HCT116 (cell line): ENCODE measurements at regions not wholly inside any gene's neighbourhood (a gene's known extent, or its start where the extent isn't known, plus 50 kb on each side); places are given as distances from the start of the nearest gene placed in this dataset.

Experiments
- CEBPB ChIP-seq: IDR thresholded peaks from 2 replicates; pipeline ENCODE4 v1.6.1; 2012; ENCODE audit warnings: low read depth
- EZH2 ChIP-seq: fragments of 200-600 bp; sonication (generic); IDR thresholded peaks from 2 replicates; pipeline ENCODE4 v1.6.1; 2017; ENCODE audit warnings: antibody characterized with exemption, mixed run types
- EZH2phosphoT487 ChIP-seq: fragments of 200-600 bp; IDR thresholded peaks from 2 replicates; pipeline ENCODE4 v1.6.1; 2018; ENCODE audit warnings: antibody characterized with exemption, borderline replicate concordance
- FOSL1 ChIP-seq: IDR thresholded peaks from 2 replicates; pipeline ENCODE4 v1.6.1; 2012; ENCODE audit warnings: low read depth
- JUND ChIP-seq: IDR thresholded peaks from 2 replicates; pipeline ENCODE4 v1.6.1; 2012
- POLR2A ChIP-seq: IDR thresholded peaks from 2 replicates; pipeline ENCODE4 v1.7.0; 2011; ENCODE audit warnings: borderline replicate concordance; ENCODE audit not compliant: insufficient read depth, insufficient read length; ENCODE audit errors: extremely low read depth
- RAD21 ChIP-seq: IDR thresholded peaks from 2 replicates; pipeline ENCODE4 v1.6.1; 2012; ENCODE audit warnings: low read depth, mild to moderate bottlenecking
- SIN3A ChIP-seq: IDR thresholded peaks from 2 replicates; pipeline ENCODE4 v1.6.1; 2012; ENCODE audit warnings: low read depth
- SP1 ChIP-seq: IDR thresholded peaks from 2 replicates; pipeline ENCODE4 v1.6.1; 2012; ENCODE audit warnings: low read depth
- SRF ChIP-seq: IDR thresholded peaks from 2 replicates; pipeline ENCODE4 v1.6.1; 2012; ENCODE audit warnings: low read depth
- TCF7L2 ChIP-seq: IDR thresholded peaks from 2 replicates; pipeline ENCODE4 v1.7.0; 2011; ENCODE audit warnings: borderline replicate concordance, inconsistent platforms; ENCODE audit not compliant: insufficient read depth, insufficient read length; ENCODE audit errors: extremely low read depth
- ZNF274 ChIP-seq: fragments of 200-500 bp; sonication (Bioruptor generic); IDR thresholded peaks from 2 replicates; pipeline ENCODE4 v1.6.1; 2014; ENCODE audit warnings: mild to moderate bottlenecking, low read depth, low read length, inconsistent platforms
- TF ChIP-seq, protein P1 (sequence below), 3 experiments: fragments of 200-600 bp in 1 of 3; sonication (generic) in 1 of 3; IDR thresholded peaks in 2 of 3; conservative IDR thresholded peaks in 1 of 3; 2 replicates each; pipeline ENCODE4 v1.5.1; 2012 to 2017; ENCODE audit warnings: low read depth in 2 of 3, low read length in 2 of 3, antibody characterized with exemption in 1 of 3, borderline replicate concordance in 1 of 3, control low read depth in 1 of 3, mild to moderate bottlenecking in 1 of 3, mixed read lengths in 1 of 3, mixed run types in 1 of 3, moderate library complexity in 1 of 3; ENCODE audit not compliant: insufficient read depth in 1 of 3
- TF ChIP-seq, protein P2 (sequence below): IDR thresholded peaks from 2 replicates; pipeline ENCODE4 v1.6.1; 2012; ENCODE audit warnings: low read depth

DNA sequence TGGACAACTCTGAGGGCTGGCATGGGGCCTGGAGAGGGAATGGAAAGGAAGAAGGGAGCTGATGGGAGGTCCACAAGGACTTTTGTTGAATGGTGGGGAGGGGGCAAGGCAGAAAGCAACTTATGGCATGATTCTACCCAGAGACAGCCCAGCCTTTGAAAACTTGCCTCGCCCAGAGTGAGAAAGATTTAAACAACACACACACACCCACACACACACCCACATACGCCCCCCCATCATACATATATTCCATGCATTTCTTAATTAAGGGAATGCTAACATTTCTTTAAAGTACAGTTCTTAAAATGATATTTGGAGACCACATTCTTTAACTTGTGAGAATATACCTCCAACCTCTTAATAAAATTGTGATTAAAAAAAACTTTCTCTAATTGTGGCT, 115.4 kb upstream of the F3 start:
- TF ChIP-seq, protein P1, sequence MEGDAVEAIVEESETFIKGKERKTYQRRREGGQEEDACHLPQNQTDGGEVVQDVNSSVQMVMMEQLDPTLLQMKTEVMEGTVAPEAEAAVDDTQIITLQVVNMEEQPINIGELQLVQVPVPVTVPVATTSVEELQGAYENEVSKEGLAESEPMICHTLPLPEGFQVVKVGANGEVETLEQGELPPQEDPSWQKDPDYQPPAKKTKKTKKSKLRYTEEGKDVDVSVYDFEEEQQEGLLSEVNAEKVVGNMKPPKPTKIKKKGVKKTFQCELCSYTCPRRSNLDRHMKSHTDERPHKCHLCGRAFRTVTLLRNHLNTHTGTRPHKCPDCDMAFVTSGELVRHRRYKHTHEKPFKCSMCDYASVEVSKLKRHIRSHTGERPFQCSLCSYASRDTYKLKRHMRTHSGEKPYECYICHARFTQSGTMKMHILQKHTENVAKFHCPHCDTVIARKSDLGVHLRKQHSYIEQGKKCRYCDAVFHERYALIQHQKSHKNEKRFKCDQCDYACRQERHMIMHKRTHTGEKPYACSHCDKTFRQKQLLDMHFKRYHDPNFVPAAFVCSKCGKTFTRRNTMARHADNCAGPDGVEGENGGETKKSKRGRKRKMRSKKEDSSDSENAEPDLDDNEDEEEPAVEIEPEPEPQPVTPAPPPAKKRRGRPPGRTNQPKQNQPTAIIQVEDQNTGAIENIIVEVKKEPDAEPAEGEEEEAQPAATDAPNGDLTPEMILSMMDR (IDR thresholded peaks at IDR 0.05 in 2 of 3, conservative IDR thresholded peaks at IDR 0.05 in 1 of 3; ENCODE audit: borderline replicate concordance in 1 of 3, insufficient read depth in 1 of 3, low read depth in 2 of 3, low read length in 2 of 3): no peak
- TF ChIP-seq POLR2A (no peak), FOSL1 (no peak), RAD21 (no peak), SIN3A (no peak), EZH2phosphoT487 (no peak), JUND (no peak), CEBPB (no peak), SRF (no peak), EZH2 (no peak), SP1 (no peak), ZNF274 (no peak), TCF7L2 (peak; percentile 32)
- TF ChIP-seq, protein P2, sequence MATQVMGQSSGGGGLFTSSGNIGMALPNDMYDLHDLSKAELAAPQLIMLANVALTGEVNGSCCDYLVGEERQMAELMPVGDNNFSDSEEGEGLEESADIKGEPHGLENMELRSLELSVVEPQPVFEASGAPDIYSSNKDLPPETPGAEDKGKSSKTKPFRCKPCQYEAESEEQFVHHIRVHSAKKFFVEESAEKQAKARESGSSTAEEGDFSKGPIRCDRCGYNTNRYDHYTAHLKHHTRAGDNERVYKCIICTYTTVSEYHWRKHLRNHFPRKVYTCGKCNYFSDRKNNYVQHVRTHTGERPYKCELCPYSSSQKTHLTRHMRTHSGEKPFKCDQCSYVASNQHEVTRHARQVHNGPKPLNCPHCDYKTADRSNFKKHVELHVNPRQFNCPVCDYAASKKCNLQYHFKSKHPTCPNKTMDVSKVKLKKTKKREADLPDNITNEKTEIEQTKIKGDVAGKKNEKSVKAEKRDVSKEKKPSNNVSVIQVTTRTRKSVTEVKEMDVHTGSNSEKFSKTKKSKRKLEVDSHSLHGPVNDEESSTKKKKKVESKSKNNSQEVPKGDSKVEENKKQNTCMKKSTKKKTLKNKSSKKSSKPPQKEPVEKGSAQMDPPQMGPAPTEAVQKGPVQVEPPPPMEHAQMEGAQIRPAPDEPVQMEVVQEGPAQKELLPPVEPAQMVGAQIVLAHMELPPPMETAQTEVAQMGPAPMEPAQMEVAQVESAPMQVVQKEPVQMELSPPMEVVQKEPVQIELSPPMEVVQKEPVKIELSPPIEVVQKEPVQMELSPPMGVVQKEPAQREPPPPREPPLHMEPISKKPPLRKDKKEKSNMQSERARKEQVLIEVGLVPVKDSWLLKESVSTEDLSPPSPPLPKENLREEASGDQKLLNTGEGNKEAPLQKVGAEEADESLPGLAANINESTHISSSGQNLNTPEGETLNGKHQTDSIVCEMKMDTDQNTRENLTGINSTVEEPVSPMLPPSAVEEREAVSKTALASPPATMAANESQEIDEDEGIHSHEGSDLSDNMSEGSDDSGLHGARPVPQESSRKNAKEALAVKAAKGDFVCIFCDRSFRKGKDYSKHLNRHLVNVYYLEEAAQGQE: no peak
